Esophagus (tissue), 2 donors: ENCODE measurements at regions not wholly inside any gene's neighbourhood (a gene's known extent, or its start where the extent isn't known, plus 50 kb on each side); places are given as distances from the start of the nearest gene placed in this dataset.

ENCODE experiments used
- H3K27ac ChIP-seq, 2 donors: one replicate each; pipeline ENCODE4 v1.5.1; 2013; ENCODE audit warnings: low read depth in 2 of 2, mild to moderate bottlenecking in 2 of 2, inconsistent platforms in 1 of 2, low read length in 1 of 2, moderate library complexity in 1 of 2
- H3K27me3 ChIP-seq, 2 donors: one replicate each; pipeline ENCODE4 v1.6.1; 2013; ENCODE audit warnings: low read length in 2 of 2, control low read depth in 1 of 2, mild to moderate bottlenecking in 1 of 2; ENCODE audit not compliant: insufficient read depth in 2 of 2, control insufficient read depth in 1 of 2
- H3K36me3 ChIP-seq, 2 donors: one replicate each; pipeline ENCODE4 v1.6.1; 2013; ENCODE audit warnings: low read length in 1 of 2; ENCODE audit not compliant: control insufficient read depth in 2 of 2, insufficient read depth in 2 of 2
- H3K4me1 ChIP-seq, 2 donors: one replicate each; pipeline ENCODE4 v1.6.1; 2013; ENCODE audit warnings: low read length in 1 of 2; ENCODE audit not compliant: control insufficient read depth in 2 of 2, insufficient read depth in 2 of 2
- H3K4me3 ChIP-seq, 2 donors: one replicate each; pipeline ENCODE4 v1.5.1; 2013; ENCODE audit warnings: low read length in 2 of 2, mild to moderate bottlenecking in 2 of 2, low read depth in 1 of 2, moderate library complexity in 1 of 2
- H3K9me3 ChIP-seq, 2 donors: one replicate each; pipeline ENCODE4 v1.6.1; 2013; ENCODE audit warnings: mild to moderate bottlenecking in 2 of 2, low read depth in 1 of 2, low read length in 1 of 2, moderate library complexity in 1 of 2; ENCODE audit not compliant: control insufficient read depth in 2 of 2, insufficient read depth in 1 of 2
- WGBS, 2 donors: extraction: QIAGEN DNeasy Blood & Tissue Kit; methylation state at CpG; one replicate each; pipeline ENCODE4 v1.1.7; 2013; 5-methylcytosine and 5-hydroxymethylcytosine counted together
- donor health status: healthy with polysubstance abuse.
- donor health status: Bipolar disorder and iron deficiency.

GRCh38 chr5:72695659-72696058 lies 120.8 kb upstream of the TNPO1 start:
- no peak overlapping the region for H3K4me3 ChIP-seq
- no peaks in the 10 kb centered on the region for H3K4me1 ChIP-seq
- no peaks in the 10 kb centered on the region for H3K36me3 ChIP-seq
- H3K27me3 ChIP-seq = peaks cover 0 to 3% of the 10 kb centered on the region in 2 donors
- H3K27ac ChIP-seq = no peak overlapping the region
- no peaks in the 10 kb centered on the region for H3K9me3 ChIP-seq

DNA sequence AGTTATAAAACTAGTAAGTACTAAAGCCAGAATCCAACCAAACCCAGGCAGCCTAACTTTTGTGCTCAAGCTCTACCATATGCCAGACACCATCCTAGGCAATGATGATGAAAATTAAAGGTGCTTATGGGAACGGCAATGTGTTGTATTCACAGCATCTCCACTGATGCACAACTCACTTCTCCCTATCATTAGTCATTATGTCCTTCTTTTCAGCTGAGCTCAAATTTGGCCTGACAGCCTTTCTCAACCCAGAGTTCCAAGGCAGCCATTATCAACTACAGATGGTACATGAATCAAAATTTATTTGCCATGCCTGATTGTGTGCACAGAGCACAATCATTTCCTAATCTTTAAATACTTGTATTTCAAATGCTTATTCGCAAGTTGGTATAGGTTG lies 121.6 kb upstream of the TNPO1 start:
- Histone ChIP-seq H3K4me1 (no peaks in the 10 kb centered on the region), H3K27me3 (peaks cover 0 to 3% of the 10 kb centered on the region in 2 donors), H3K36me3 (no peaks in the 10 kb centered on the region), H3K4me3 (no peak overlapping the region), H3K27ac (no peak overlapping the region), H3K9me3 (no peaks in the 10 kb centered on the region)
- WGBS, 2 donors = 88 to 95% methylated on average over 2 of the region's 2 CpGs

DNA sequence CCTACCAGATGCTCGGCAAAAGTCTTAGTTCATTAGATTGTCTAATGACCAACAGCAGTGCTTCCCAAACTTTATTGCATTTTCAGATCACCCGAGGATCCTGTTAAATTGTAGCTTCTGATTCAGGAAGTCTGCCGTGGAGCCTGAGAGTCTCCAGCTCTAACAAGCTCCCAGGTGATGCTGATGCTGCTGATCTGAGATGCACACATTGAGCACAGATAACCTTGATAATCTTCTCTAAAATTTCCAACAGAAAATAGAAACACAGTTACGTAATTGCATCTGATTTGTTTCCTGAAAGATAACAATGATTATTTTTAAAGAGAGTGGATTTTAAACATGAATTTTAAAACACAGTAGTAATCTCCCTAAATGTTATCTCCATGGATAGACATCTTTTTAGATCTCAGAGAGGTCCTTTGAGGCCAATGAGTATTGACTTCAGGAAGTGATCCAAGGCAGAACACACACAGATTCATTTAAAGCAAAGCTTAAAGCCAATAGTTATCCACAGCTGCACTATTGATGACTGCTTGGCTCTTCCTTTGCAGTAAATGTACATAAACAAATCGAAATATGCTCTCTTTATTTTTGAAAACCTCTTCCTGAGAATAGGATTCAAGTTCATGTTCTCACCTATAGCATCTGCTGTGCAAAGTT lies 122.8 kb upstream of the TNPO1 start:
- Histone ChIP-seq H3K36me3 (no peaks in the 10 kb centered on the region), H3K4me1 (no peaks in the 10 kb centered on the region), H3K27me3 (no peaks in the 10 kb centered on the region), H3K4me3 (no peak overlapping the region), H3K9me3 (no peaks in the 10 kb centered on the region), H3K27ac (no peak overlapping the region)
- 61 to 67% methylated on average over 5 of the region's 5 CpGs for WGBS, 2 donors

GRCh38 chr5:72692651-72693442 lies 123.6 kb upstream of the TNPO1 start:
- H3K9me3 ChIP-seq = no peaks in the 10 kb centered on the region
- H3K27me3 ChIP-seq = no peaks in the 10 kb centered on the region
- no peak overlapping the region for H3K27ac ChIP-seq
- no peaks in the 10 kb centered on the region for H3K4me1 ChIP-seq
- WGBS, 2 donors = 67 to 71% methylated on average over 9 of the region's 9 CpGs
- no peaks in the 10 kb centered on the region for H3K36me3 ChIP-seq
- no peak overlapping the region for H3K4me3 ChIP-seq

GRCh38 chr5:72692231-72692637 lies 124.2 kb upstream of the TNPO1 start:
- Histone ChIP-seq H3K4me1 (no peaks in the 10 kb centered on the region), H3K9me3 (no peaks in the 10 kb centered on the region), H3K4me3 (no peak overlapping the region), H3K27ac (no peak overlapping the region), H3K36me3 (no peaks in the 10 kb centered on the region), H3K27me3 (no peaks in the 10 kb centered on the region)
- 64 to 70% methylated on average over 4 of the region's 4 CpGs for WGBS, 2 donors

- Histone ChIP-seq H3K4me1 (no peaks in the 10 kb centered on the region), H3K27me3 (no peaks in the 10 kb centered on the region), H3K36me3 (no peaks in the 10 kb centered on the region), H3K9me3 (no peaks in the 10 kb centered on the region), H3K4me3 (no peak overlapping the region), H3K27ac (no peak overlapping the region)
- WGBS, 2 donors = 78 to 80% methylated on average over 3 of the region's 3 CpGs
These were observed 124.7 kb upstream of the TNPO1 start for GRCh38 chr5:72691751-72692150.

GRCh38 chr5:72688916-72689315 lies 127.5 kb upstream of the TNPO1 start:
- no peaks in the 10 kb centered on the region for H3K27me3 ChIP-seq
- no peaks in the 10 kb centered on the region for H3K9me3 ChIP-seq
- H3K36me3 ChIP-seq = no peaks in the 10 kb centered on the region
- 86 to 88% methylated on average over 3 of the region's 3 CpGs for WGBS, 2 donors
- no peak overlapping the region for H3K4me3 ChIP-seq
- H3K4me1 ChIP-seq = no peaks in the 10 kb centered on the region
- no peak overlapping the region for H3K27ac ChIP-seq

GRCh38 chr5:72687288-72687687 lies 129.2 kb upstream of the TNPO1 start:
- Histone ChIP-seq H3K36me3 (no peaks in the 10 kb centered on the region), H3K4me1 (no peaks in the 10 kb centered on the region), H3K9me3 (peaks cover 0 to 2% of the 10 kb centered on the region in 2 donors), H3K27me3 (no peaks in the 10 kb centered on the region), H3K27ac (no peak overlapping the region), H3K4me3 (no peak overlapping the region)
- 61 to 68% methylated on average over 1 of the region's 1 CpG for WGBS, 2 donors

- no peaks in the 10 kb centered on the region for H3K27me3 ChIP-seq
- no peak overlapping the region for H3K4me3 ChIP-seq
- no peaks in the 10 kb centered on the region for H3K4me1 ChIP-seq
- 79 to 88% methylated on average over 2 of the region's 2 CpGs for WGBS, 2 donors
- no peaks in the 10 kb centered on the region for H3K36me3 ChIP-seq
- no peak overlapping the region for H3K27ac ChIP-seq
- peaks cover 0 to 2% of the 10 kb centered on the region in 2 donors for H3K9me3 ChIP-seq
These were observed 133.9 kb upstream of the TNPO1 start for GRCh38 chr5:72682561-72682960.

DNA sequence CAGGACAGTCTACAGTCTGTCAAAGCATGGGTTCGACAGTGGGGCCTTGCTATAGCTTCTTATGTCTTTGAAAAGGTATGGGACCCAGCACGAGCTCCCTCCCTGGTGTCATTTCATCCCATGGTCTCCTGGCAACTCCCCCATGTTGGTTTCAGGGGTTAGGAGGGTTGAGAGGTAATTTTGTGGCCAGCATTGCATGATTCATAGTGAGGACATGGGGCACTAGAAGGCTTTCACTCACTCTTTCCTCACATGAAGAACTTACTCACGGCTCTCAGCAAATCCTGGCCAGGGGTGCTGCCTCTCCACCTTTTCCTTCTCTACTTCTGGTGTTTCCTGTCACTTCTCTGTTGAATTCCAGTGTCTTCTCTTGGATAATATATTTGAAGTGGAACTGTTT lies 134.7 kb upstream of the TNPO1 start:
- WGBS, 2 donors = 77 to 78% methylated on average over 3 of the region's 3 CpGs
- Histone ChIP-seq H3K27me3 (no peaks in the 10 kb centered on the region), H3K27ac (no peak overlapping the region), H3K4me3 (no peak overlapping the region), H3K36me3 (no peaks in the 10 kb centered on the region), H3K9me3 (peaks cover 0 to 2% of the 10 kb centered on the region in 2 donors), H3K4me1 (no peaks in the 10 kb centered on the region)
